ENCODE measurements at regions not wholly inside any gene's neighbourhood (a gene's known extent, or its start where the extent isn't known, plus 50 kb on each side); places are given as distances from the start of the nearest gene placed in this dataset.

DNA sequence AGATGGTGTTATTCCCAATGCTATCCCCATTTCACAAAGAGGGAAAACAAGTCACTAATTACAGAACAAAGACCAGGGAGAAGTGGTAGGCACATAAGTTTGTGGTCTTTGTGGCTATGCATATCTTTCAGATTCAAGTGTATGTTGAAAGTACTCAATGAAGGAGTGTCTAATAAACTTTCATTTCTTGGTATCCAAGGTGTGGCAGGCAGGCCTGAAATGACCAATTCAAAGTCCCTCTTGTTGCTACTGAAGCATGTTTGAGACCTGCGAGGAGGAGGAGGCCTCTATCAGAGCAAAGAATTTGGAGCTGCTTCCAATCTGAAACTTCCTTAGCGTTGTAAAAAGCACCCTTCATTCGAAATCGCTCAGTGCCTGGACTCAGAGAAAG is 60.9 kb upstream of the KLF7 start:
- ChIA-PET POLR2A (interaction anchor here (0.5 to 1.5 kb wide), 4 partner anchors 13 to 242 kb away, joined by 3 to 4 read pairs (median 3); partner anchors contain the start of gene KLF7), CTCF (interaction anchor here (1.0 to 2.1 kb wide), 5 partner anchors 13 to 249 kb away, joined by 3 to 7 read pairs (median 4); no protein-coding TSS in a partner anchor)
- Mint-ChIP-seq H3K4me1 (ENCODE audit: low read depth) (peaks cover 57% of the 10 kb centered on the region), H3K27me3 (peaks cover 3% of the 10 kb centered on the region), H3K9me3 (no peaks in the 10 kb centered on the region), H3K27ac (no peak overlapping the region), H3K4me3 (no peak overlapping the region), H3K36me3 (ENCODE audit: low read depth) (no peaks in the 10 kb centered on the region)
- intact Hi-C loops (cut with micrococcal nuclease), result no loop called here
- DNase-seq, result no peak
- no peak for ATAC-seq
- TF ChIP-seq, protein P1, sequence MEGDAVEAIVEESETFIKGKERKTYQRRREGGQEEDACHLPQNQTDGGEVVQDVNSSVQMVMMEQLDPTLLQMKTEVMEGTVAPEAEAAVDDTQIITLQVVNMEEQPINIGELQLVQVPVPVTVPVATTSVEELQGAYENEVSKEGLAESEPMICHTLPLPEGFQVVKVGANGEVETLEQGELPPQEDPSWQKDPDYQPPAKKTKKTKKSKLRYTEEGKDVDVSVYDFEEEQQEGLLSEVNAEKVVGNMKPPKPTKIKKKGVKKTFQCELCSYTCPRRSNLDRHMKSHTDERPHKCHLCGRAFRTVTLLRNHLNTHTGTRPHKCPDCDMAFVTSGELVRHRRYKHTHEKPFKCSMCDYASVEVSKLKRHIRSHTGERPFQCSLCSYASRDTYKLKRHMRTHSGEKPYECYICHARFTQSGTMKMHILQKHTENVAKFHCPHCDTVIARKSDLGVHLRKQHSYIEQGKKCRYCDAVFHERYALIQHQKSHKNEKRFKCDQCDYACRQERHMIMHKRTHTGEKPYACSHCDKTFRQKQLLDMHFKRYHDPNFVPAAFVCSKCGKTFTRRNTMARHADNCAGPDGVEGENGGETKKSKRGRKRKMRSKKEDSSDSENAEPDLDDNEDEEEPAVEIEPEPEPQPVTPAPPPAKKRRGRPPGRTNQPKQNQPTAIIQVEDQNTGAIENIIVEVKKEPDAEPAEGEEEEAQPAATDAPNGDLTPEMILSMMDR (IDR thresholded peaks at IDR 0.05), result no peak

DNA sequence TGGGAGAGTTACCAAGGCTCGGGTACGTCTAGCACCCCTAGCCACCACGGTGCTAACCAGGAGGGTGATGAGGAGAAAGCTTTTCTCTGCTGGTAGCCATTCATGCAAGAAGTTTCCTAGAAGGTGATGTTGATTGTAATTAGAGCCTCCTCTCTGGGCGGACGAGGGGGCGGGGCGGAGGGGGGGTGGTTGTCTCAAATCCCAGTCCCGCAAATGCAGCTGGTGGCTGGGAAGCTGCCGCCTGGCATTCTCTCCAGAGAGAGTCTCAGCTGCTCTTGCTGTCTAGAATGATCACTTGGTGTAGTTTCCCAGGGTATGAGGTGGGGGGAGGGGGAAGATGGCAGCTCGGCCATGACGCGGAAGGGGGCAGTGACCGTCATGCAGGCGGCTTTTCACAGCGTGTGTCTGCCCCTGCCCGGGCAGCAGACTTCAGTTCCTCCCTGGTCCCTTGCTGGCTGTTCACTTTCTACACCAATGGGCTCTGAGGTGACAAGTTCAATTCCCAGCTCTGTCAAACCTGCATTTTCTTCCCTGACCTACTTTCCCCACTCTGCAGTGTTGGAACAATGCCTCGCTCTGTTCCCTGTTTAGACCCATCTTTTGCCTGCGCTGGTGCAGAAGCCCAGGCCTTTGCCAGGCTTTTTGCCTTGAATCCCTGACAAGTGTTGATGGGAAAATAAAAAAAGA is 61.5 kb upstream of the KLF7 start:
- Mint-ChIP-seq H3K27ac (no peak overlapping the region), H3K27me3 (peaks cover 3% of the 10 kb centered on the region), H3K4me1 (ENCODE audit: low read depth) (peaks cover 58% of the 10 kb centered on the region), H3K9me3 (no peaks in the 10 kb centered on the region), H3K36me3 (ENCODE audit: low read depth) (no peaks in the 10 kb centered on the region), H3K4me3 (no peak overlapping the region)
- ChIA-PET POLR2A (interaction anchor here (0.6 to 1.5 kb wide), 3 partner anchors 13 to 241 kb away, joined by 3 to 4 read pairs (median 3); partner anchors contain the start of gene KLF7), CTCF (interaction anchor here (1.9 to 2.1 kb wide), 2 partner anchors 56 to 154 kb away, joined by 4 to 6 read pairs; no protein-coding TSS in a partner anchor)
- DNase-seq (no peak), ATAC-seq (no peak)
- intact Hi-C loops (cut with micrococcal nuclease), result no loop called here
- TF ChIP-seq, protein P1 (IDR thresholded peaks at IDR 0.05), result no peak

DNA sequence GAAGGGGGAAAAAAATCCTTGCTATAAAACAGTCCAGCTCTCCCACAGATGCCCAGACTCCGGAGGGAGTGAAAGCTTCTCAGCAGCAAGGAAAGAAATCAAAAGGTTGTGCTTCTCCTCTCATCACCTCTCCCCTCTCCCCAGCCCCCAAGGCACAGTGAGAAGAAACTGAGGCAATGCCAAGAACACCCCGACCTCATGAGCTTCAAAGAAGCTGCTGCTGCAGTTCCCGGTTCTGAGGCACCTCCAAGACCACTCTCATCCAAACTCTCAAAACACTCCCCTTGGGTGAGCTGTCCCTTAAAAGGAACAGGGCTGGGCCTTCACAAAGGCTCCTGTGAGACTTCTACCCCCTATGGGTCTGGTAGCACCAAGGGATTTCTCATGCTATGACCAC is 62.0 kb upstream of the KLF7 start:
- ATAC-seq (no peak), DNase-seq (no peak)
- H3K27ac Mint-ChIP-seq, result no peak overlapping the region
- peaks cover 56% of the 10 kb centered on the region for H3K4me1 Mint-ChIP-seq (ENCODE audit: low read depth)
- intact Hi-C loops (cut with micrococcal nuclease), result no loop called here
- no peak overlapping the region for H3K4me3 Mint-ChIP-seq
- CTCF ChIA-PET, result no interaction called here
- TF ChIP-seq, protein P1 (IDR thresholded peaks at IDR 0.05), result no peak
- no peaks in the 10 kb centered on the region for H3K36me3 Mint-ChIP-seq (ENCODE audit: low read depth)
- no peaks in the 10 kb centered on the region for H3K9me3 Mint-ChIP-seq
- POLR2A ChIA-PET, result no interaction called here
- peaks cover 3% of the 10 kb centered on the region for H3K27me3 Mint-ChIP-seq

GRCh38 chr2:207228402-207228801 is 62.7 kb upstream of the KLF7 start:
- CTCF ChIA-PET, result no interaction called here
- ATAC-seq (no peak), DNase-seq (no peak)
- POLR2A ChIA-PET, result no interaction called here
- Mint-ChIP-seq H3K27ac (no peak overlapping the region), H3K27me3 (peaks cover 3% of the 10 kb centered on the region), H3K36me3 (ENCODE audit: low read depth) (no peaks in the 10 kb centered on the region), H3K4me3 (no peak overlapping the region), H3K9me3 (no peaks in the 10 kb centered on the region), H3K4me1 (ENCODE audit: low read depth) (peaks cover 51% of the 10 kb centered on the region)
- intact Hi-C loops (cut with micrococcal nuclease), result no loop called here
- TF ChIP-seq, protein P1 (IDR thresholded peaks at IDR 0.05), result no peak

DNA sequence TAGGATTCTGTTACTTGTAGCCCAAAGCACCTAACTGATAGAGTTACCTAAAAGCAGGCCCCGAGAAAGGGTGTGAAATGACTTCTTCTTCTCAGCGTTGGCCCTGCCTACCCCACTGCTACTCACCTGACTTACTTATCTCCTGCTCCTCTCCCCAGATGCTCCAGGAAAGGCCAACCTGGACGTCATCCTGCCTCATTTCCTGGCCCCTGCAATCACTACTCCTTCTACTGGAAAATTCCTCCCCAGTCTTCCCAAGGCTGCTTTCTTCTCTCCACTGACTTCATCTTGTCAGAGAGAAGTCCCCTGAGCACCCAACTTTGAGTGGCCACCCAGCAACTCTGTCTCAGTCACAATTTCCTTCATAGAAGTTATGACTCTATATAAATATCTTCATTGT is 63.4 kb upstream of the KLF7 start:
- CTCF ChIA-PET, result interaction anchor here (1.5 kb wide), 1 partner anchor 9 kb away, joined by 4 read pairs; no protein-coding TSS in a partner anchor
- Mint-ChIP-seq H3K27me3 (peaks cover 3% of the 10 kb centered on the region), H3K4me1 (ENCODE audit: low read depth) (peaks cover 46% of the 10 kb centered on the region), H3K4me3 (no peak overlapping the region), H3K9me3 (no peaks in the 10 kb centered on the region), H3K36me3 (ENCODE audit: low read depth) (no peaks in the 10 kb centered on the region), H3K27ac (no peak overlapping the region)
- no peak for ATAC-seq
- intact Hi-C loops (cut with micrococcal nuclease), result no loop called here
- no peak for DNase-seq
- TF ChIP-seq, protein P1 (IDR thresholded peaks at IDR 0.05), result no peak
- POLR2A ChIA-PET, result no interaction called here

All from activated CD8-positive, alpha-beta T cell treated with anti-CD3 and anti-CD28 coated beads for 36 hours (primary cell).